GM23338 (cell line): ENCODE measurements at regions not wholly inside any gene's neighbourhood (a gene's known extent, or its start where the extent isn't known, plus 50 kb on each side); places are given as distances from the start of the nearest gene placed in this dataset.

ENCODE experiments used
- EZH2 ChIP-seq: fragments of 200-600 bp; sonication (generic); IDR thresholded peaks from one replicate; pipeline ENCODE4 v1.8.0; 2017; ENCODE audit warnings: antibody characterized with exemption, mild to moderate bottlenecking, low read depth; ENCODE audit not compliant: unreplicated experiment
- EZH2phosphoT487 ChIP-seq: fragments of 200-600 bp; sonication (generic); IDR thresholded peaks from one replicate; pipeline ENCODE4 v1.8.1; 2018; ENCODE audit warnings: antibody characterized with exemption; ENCODE audit not compliant: unreplicated experiment
- POLR2AphosphoS5 ChIP-seq: IDR thresholded peaks from 2 replicates; pipeline ENCODE4 v1.6.1; 2016; ENCODE audit warnings: antibody characterized with exemption, low read depth
- TF ChIP-seq, protein P1 (sequence below), 2 experiments: fragments of 200-600 bp in 1 of 2; sonication (generic) in 1 of 2; conservative IDR thresholded peaks; 2 replicates each; pipeline versions ENCODE4 v1.5.1 to v1.6.1; 2016 to 2017; ENCODE audit warnings: antibody characterized with exemption in 2 of 2, low read depth in 2 of 2, mild to moderate bottlenecking in 2 of 2, moderate library complexity in 1 of 2
- TF ChIP-seq, protein P2 (sequence below): IDR thresholded peaks from one replicate; pipeline ENCODE4 v1.6.1; 2018; ENCODE audit warnings: antibody characterized with exemption; ENCODE audit not compliant: unreplicated experiment

DNA sequence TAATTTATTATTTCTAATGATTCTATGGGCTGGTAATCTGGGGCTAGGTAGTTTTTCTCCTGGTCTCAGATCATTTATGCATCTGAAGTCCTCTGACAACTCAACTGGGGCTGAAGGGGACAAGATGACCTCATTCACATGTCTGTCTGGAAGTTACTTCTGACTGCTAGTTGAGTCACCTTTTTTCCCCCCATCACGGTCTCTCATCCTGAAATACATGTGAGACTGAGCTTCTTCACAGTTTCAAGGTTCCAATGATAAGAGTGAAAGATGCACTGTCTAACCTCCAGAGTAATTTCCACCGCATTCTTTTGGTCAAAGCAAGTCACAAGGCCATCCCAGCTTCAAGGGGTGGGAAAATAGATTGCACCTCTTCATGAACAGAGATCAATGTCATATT is 356.7 kb upstream of the RPS6KA3 start:
- TF ChIP-seq, protein P1, sequence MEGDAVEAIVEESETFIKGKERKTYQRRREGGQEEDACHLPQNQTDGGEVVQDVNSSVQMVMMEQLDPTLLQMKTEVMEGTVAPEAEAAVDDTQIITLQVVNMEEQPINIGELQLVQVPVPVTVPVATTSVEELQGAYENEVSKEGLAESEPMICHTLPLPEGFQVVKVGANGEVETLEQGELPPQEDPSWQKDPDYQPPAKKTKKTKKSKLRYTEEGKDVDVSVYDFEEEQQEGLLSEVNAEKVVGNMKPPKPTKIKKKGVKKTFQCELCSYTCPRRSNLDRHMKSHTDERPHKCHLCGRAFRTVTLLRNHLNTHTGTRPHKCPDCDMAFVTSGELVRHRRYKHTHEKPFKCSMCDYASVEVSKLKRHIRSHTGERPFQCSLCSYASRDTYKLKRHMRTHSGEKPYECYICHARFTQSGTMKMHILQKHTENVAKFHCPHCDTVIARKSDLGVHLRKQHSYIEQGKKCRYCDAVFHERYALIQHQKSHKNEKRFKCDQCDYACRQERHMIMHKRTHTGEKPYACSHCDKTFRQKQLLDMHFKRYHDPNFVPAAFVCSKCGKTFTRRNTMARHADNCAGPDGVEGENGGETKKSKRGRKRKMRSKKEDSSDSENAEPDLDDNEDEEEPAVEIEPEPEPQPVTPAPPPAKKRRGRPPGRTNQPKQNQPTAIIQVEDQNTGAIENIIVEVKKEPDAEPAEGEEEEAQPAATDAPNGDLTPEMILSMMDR (conservative IDR thresholded peaks at IDR 0.05; ENCODE audit: low read depth in 2 of 2): no peak
- TF ChIP-seq EZH2 (no peak), POLR2AphosphoS5 (no peak), EZH2phosphoT487 (no peak)
- TF ChIP-seq, protein P2, sequence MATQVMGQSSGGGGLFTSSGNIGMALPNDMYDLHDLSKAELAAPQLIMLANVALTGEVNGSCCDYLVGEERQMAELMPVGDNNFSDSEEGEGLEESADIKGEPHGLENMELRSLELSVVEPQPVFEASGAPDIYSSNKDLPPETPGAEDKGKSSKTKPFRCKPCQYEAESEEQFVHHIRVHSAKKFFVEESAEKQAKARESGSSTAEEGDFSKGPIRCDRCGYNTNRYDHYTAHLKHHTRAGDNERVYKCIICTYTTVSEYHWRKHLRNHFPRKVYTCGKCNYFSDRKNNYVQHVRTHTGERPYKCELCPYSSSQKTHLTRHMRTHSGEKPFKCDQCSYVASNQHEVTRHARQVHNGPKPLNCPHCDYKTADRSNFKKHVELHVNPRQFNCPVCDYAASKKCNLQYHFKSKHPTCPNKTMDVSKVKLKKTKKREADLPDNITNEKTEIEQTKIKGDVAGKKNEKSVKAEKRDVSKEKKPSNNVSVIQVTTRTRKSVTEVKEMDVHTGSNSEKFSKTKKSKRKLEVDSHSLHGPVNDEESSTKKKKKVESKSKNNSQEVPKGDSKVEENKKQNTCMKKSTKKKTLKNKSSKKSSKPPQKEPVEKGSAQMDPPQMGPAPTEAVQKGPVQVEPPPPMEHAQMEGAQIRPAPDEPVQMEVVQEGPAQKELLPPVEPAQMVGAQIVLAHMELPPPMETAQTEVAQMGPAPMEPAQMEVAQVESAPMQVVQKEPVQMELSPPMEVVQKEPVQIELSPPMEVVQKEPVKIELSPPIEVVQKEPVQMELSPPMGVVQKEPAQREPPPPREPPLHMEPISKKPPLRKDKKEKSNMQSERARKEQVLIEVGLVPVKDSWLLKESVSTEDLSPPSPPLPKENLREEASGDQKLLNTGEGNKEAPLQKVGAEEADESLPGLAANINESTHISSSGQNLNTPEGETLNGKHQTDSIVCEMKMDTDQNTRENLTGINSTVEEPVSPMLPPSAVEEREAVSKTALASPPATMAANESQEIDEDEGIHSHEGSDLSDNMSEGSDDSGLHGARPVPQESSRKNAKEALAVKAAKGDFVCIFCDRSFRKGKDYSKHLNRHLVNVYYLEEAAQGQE: no peak
